Neural crest cell (in vitro differentiated cells): ENCODE measurements at regions not wholly inside any gene's neighbourhood (a gene's known extent, or its start where the extent isn't known, plus 50 kb on each side); places are given as distances from the start of the nearest gene placed in this dataset.

Experiments
- DNase-seq: peaks from one replicate; pipeline ENCODE4 v3.0.0; 2021; ENCODE audit warnings: low read depth, mixed read lengths, low spot score
- H3K27ac Mint-ChIP-seq: one replicate; pipeline ENCODE4 v1.8.0; 2021; ENCODE audit warnings: mild to moderate bottlenecking, mixed read lengths; ENCODE audit not compliant: unreplicated experiment
- H3K27me3 Mint-ChIP-seq: 2 replicates; pipeline ENCODE4 v1.8.0; 2021; ENCODE audit warnings: low read depth, mild to moderate bottlenecking, mixed read lengths
- H3K36me3 Mint-ChIP-seq: 2 replicates; pipeline ENCODE4 v1.8.0; 2021; ENCODE audit warnings: low read depth, mild to moderate bottlenecking, mixed read lengths
- H3K4me1 Mint-ChIP-seq: 2 replicates; pipeline ENCODE4 v1.8.0; 2021; ENCODE audit warnings: mixed read lengths
- H3K4me3 Mint-ChIP-seq: one replicate; pipeline ENCODE4 v1.8.0; 2021; ENCODE audit warnings: mild to moderate bottlenecking, mixed read lengths
- H3K9me3 Mint-ChIP-seq: 2 replicates; pipeline ENCODE4 v1.8.0; 2021; ENCODE audit warnings: mixed read lengths
- TF ChIP-seq, protein P1 (sequence below): fragments of 200-600 bp; sonication (generic); conservative IDR thresholded peaks from 2 replicates; pipeline ENCODE4 v1.5.0; 2021; ENCODE audit warnings: antibody characterized with exemption, mild to moderate bottlenecking

DNA sequence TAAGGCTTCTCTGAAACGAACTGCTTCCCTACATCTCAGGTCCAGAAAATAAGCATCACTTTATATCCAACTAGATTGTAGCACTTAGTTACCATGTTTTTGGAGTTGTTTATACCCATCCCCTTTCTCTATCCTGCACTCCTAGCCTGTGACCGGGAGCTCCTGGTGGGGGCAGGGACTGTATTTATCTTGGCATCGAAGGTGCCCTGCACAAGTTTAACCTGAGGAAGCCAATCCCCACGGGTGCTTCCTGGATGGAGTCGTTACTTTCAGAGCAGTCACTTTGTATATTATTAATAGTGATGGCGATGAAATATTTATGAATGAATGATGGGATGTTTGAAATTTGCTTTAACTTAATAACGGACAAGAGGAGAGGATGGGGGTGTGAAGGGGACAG lies 73.9 kb downstream of the KLHDC7A start:
- Mint-ChIP-seq H3K36me3 (no peaks in the 10 kb centered on the region), H3K27ac (no peak overlapping the region), H3K4me1 (peaks cover 18% of the 10 kb centered on the region)

DNA sequence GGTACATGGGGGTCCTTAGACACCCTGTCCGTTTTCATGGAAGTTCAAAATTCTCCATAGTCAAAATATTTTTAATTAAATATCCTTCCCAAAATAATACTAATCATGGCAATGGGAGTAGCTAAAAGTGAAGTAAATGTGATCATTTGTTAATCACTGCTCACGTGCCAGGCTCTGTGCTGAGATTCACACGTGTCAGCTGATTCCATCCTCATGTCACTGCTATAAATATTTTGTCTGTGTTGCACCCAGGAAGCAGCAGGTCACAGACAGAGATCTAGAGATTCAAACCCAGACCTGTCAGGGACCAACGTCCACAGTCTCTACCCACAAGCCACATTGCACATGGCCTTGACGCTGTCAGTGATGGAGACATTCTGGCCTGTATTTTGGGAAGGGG lies 74.3 kb downstream of the KLHDC7A start:
- peaks cover 18% of the 10 kb centered on the region for H3K4me1 Mint-ChIP-seq
- no peak overlapping the region for H3K27ac Mint-ChIP-seq
- H3K4me3 Mint-ChIP-seq = no peak overlapping the region
- H3K9me3 Mint-ChIP-seq = no peaks in the 10 kb centered on the region
- TF ChIP-seq, protein P1, sequence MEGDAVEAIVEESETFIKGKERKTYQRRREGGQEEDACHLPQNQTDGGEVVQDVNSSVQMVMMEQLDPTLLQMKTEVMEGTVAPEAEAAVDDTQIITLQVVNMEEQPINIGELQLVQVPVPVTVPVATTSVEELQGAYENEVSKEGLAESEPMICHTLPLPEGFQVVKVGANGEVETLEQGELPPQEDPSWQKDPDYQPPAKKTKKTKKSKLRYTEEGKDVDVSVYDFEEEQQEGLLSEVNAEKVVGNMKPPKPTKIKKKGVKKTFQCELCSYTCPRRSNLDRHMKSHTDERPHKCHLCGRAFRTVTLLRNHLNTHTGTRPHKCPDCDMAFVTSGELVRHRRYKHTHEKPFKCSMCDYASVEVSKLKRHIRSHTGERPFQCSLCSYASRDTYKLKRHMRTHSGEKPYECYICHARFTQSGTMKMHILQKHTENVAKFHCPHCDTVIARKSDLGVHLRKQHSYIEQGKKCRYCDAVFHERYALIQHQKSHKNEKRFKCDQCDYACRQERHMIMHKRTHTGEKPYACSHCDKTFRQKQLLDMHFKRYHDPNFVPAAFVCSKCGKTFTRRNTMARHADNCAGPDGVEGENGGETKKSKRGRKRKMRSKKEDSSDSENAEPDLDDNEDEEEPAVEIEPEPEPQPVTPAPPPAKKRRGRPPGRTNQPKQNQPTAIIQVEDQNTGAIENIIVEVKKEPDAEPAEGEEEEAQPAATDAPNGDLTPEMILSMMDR = no peak
- DNase-seq = no peak
- H3K27me3 Mint-ChIP-seq = peaks cover 52% of the 10 kb centered on the region
- no peaks in the 10 kb centered on the region for H3K36me3 Mint-ChIP-seq

More for the DNA sequence above, 73.9 kb downstream of the KLHDC7A start:
- Mint-ChIP-seq H3K27me3 (peaks cover 49% of the 10 kb centered on the region), H3K9me3 (no peaks in the 10 kb centered on the region), H3K4me3 (no peak overlapping the region)
- DNase-seq = no peak
- TF ChIP-seq, protein P1 = no peak

DNA sequence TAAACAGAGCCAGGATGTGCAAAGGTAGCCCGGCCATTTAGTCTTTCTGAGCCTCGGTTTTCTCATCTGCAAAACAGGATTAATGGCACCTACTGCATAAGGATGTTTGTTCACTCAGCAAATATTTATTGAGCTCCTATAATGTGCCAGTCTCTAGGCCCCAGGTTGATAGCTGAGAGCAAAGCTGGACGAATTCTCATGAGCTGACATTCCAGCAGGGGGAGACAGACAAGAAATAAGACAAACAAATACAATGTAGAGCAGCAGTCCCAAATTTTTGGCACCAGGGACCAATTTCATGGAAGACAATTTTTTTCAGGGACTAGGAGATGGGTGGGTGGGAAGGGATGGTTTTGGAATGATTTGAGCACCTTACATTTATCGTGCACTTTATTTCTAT lies 74.3 kb upstream of the PAX7 start:
- no peak for DNase-seq
- Mint-ChIP-seq H3K27me3 (peaks cover 62% of the 10 kb centered on the region), H3K4me1 (peaks cover 18% of the 10 kb centered on the region), H3K9me3 (no peaks in the 10 kb centered on the region), H3K4me3 (no peak overlapping the region), H3K27ac (no peak overlapping the region), H3K36me3 (no peaks in the 10 kb centered on the region)
- TF ChIP-seq, protein P1 = peak; percentile 60

DNA sequence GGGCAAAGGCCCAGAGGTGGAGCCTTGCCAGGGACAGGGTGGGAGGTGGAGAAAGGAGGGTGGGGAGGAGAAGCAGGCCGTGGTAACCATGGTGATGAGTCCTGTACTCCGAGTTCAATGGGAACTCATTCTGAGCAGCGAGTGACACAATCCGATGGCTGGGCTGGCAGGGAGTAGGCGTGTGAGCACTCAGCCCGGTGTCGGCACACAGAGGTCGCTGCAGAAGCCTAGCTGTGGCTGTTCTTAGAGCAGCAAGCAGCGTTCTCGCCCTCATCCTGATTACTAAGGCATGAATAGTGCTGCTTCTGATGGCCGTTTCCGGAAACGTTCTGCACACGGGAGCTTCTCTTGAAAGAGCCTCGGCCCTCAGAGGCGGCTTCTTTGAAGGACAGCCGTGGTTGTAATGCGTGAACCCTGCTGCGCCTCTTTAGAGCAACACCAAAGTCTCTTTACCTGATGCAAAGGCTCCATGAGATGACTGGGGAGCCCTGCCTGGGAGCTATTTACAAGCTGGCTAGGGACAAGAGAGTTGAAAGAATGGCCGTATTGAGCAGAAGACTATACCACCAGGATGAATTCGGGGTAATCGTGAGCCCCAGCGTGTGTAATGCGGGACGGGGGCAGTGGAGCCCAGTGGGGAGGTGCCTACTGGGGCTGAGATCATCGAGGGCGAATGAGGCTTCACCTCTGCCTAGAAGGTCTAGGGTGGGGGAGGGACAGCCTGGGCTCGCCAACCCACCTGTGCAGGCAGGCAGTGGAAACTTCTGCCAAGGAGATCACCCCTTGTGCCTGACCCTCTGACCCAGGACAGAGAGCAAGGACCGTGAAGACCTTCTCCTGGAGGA lies 72.8 kb upstream of the PAX7 start:
- TF ChIP-seq, protein P1 = no peak
- Mint-ChIP-seq H3K4me3 (peak overlapping the region; percentile 52), H3K36me3 (no peaks in the 10 kb centered on the region), H3K4me1 (peaks cover 18% of the 10 kb centered on the region), H3K27ac (peak overlapping the region; percentile 24), H3K9me3 (no peaks in the 10 kb centered on the region), H3K27me3 (peaks cover 63% of the 10 kb centered on the region)
- DNase-seq = peak; percentile 59

DNA sequence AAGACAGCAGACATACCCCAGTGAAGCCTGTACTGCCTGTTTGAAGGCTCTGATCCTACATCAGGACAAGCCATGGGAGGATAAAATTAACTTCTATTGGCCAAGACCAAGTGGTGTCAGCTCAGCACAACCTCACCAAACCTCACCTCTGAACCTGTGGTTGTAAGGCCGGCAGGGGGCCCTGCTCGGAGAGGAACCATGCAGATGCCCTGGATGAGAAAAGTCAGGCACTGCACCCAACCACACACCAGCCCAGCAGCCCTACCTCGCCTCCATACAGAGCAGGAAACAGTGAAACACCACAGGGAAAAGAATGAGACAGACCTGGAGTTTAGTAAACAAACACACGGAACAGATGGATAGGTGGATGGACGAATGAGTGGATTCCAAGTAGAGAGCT lies 70.0 kb upstream of the PAX7 start:
- Mint-ChIP-seq H3K9me3 (no peaks in the 10 kb centered on the region), H3K36me3 (no peaks in the 10 kb centered on the region), H3K27ac (no peak overlapping the region), H3K27me3 (peaks cover 72% of the 10 kb centered on the region), H3K4me1 (peaks cover 18% of the 10 kb centered on the region), H3K4me3 (no peak overlapping the region)
- no peak for DNase-seq
- TF ChIP-seq, protein P1 = no peak
